ENCODE measurements at regions not wholly inside any gene's neighbourhood (a gene's known extent, or its start where the extent isn't known, plus 50 kb on each side); places are given as distances from the start of the nearest gene placed in this dataset.

- POLR2A ChIA-PET, result no interaction called here
- no peak overlapping the region for H3K4me3 ChIP-seq (ENCODE audit: low read depth in 2 of 2, low read length in 1 of 2)
- H4K20me1 ChIP-seq (ENCODE audit: insufficient read depth), result no peaks in the 10 kb centered on the region
- CTCF ChIA-PET, result interaction anchor here (1.8 kb wide), 1 partner anchor 11 kb away, joined by 3 read pairs; no protein-coding TSS in a partner anchor
- H3K79me2 ChIP-seq (ENCODE audit: insufficient read depth), result no peaks in the 10 kb centered on the region
- H3K9me2 ChIP-seq, result no peaks in the 10 kb centered on the region
- TF ChIP-seq MEF2A (IDR thresholded peaks at IDR 0.05; ENCODE audit: borderline replicate concordance, low read depth), result no peak
- no peak for TF ChIP-seq CHD2 (IDR thresholded peaks at IDR 0.05; ENCODE audit: low read length, partially characterized antibody)
- TF ChIP-seq RAD21 (IDR thresholded peaks at IDR 0.05; ENCODE audit: low read length), result no peak
- TF ChIP-seq FOXM1 (IDR thresholded peaks at IDR 0.05; ENCODE audit: low read depth), result no peak
- TF ChIP-seq MXI1 (IDR thresholded peaks at IDR 0.05; ENCODE audit: low read depth, low read length), result no peak
- no peak for TF ChIP-seq ZBTB33 (IDR thresholded peaks at IDR 0.05; ENCODE audit: borderline replicate concordance, low read depth)
- no peak for TF ChIP-seq EP300 (IDR thresholded peaks at IDR 0.05; ENCODE audit: borderline replicate concordance in 1 of 2, low read depth in 1 of 2, low read length in 1 of 2)
- TF ChIP-seq YY1 (IDR thresholded peaks at IDR 0.05; ENCODE audit: low read depth), result no peak
- TF ChIP-seq EZH2phosphoT487 (IDR thresholded peaks at IDR 0.05; ENCODE audit: borderline replicate concordance, low read depth), result no peak
- TF ChIP-seq TEAD4 (IDR thresholded peaks at IDR 0.05; ENCODE audit: borderline replicate concordance, insufficient read depth), result no peak
- no peak for TF ChIP-seq POLR2AphosphoS5 (IDR thresholded peaks at IDR 0.05; ENCODE audit: low read depth, low read length)
- no peak for TF ChIP-seq RXRA (IDR thresholded peaks at IDR 0.05; ENCODE audit: borderline replicate concordance, low read depth)
- TF ChIP-seq RCOR1 (IDR thresholded peaks at IDR 0.05; ENCODE audit: low read length), result no peak
- TF ChIP-seq IRF3 (IDR thresholded peaks at IDR 0.05; ENCODE audit: low read depth, low read length), result no peak
- no peak for TF ChIP-seq GABPA (IDR thresholded peaks at IDR 0.05; ENCODE audit: low read depth)
- no peak for TF ChIP-seq NRF1 (IDR thresholded peaks at IDR 0.05; ENCODE audit: low read depth, low read length)
- no peak for TF ChIP-seq NFIC (IDR thresholded peaks at IDR 0.05; ENCODE audit: borderline replicate concordance)
- TF ChIP-seq REST (IDR thresholded peaks at IDR 0.05; ENCODE audit: low read depth, low read length), result no peak
- TF ChIP-seq JUND (IDR thresholded peaks at IDR 0.05), result no peak
- no peaks in the 10 kb centered on the region for H3K4me1 ChIP-seq (ENCODE audit: control insufficient read depth in 1 of 2, insufficient read depth in 2 of 2, low read depth in 1 of 2, low read length in 1 of 2)
- no peak overlapping the region for H3K9ac ChIP-seq
- no peaks in the 10 kb centered on the region for H3K9me3 ChIP-seq
- H3K36me3 ChIP-seq (replicated peaks in 1 of 2; ENCODE audit: control insufficient read depth in 1 of 2, insufficient read depth in 2 of 2, low read length in 1 of 2), result no peaks in the 10 kb centered on the region
- no peak for DNase-seq
- H3F3A ChIP-seq (replicated peaks; ENCODE audit: insufficient read depth), result peaks cover 6% of the 10 kb centered on the region
- no peak overlapping the region for H3K4me2 ChIP-seq
- no peaks in the 10 kb centered on the region for H3K27me3 ChIP-seq (ENCODE audit: insufficient read depth)
- no peak overlapping the region for H2AFZ ChIP-seq (ENCODE audit: low read depth)
- WGBS (ENCODE audit: low lambda C conversion rate), result 93% methylated on average over 3 of the region's 3 CpGs
- no peak overlapping the region for H3K27ac ChIP-seq (ENCODE audit: low read depth in 2 of 2, low read length in 1 of 2)
Measured at GRCh38 chr6:113683968-113684367, 173.2 kb upstream of the MARCKS start.

All from SK-N-SH (cell line).